HUDEP-2 (cell line): ENCODE measurements at regions not wholly inside any gene's neighbourhood (a gene's known extent, or its start where the extent isn't known, plus 50 kb on each side); places are given as distances from the start of the nearest gene placed in this dataset.
"Not testable (repeated sequence)": the region's sequence is repeated elsewhere in the genome, so short reads cannot be mapped to it uniquely, and the experiment has no call there.

Experiments
- DNase-seq, 76 experiments: peaks; one replicate each; lab custom pipeline; 2025; ENCODE audit not compliant: unreplicated experiment in 76 of 76; lab: John Stamatoyannopoulos, UW

- DNase-seq = no peak
Measured at GRCh38 chr2:144643537-144644336, 123.8 kb upstream of the ZEB2 start.

- DNase-seq = no peak
Measured at GRCh38 chr2:144642856-144643255, 122.9 kb upstream of the ZEB2 start.

- no peak for DNase-seq
Measured at GRCh38 chr2:144642131-144642530, 122.2 kb upstream of the ZEB2 start.

GRCh38 chr2:144638250-144638649 is 118.3 kb upstream of the ZEB2 start:
- not testable (repeated sequence) for DNase-seq

GRCh38 chr2:144636860-144637259 is 116.9 kb upstream of the ZEB2 start:
- DNase-seq = not testable (repeated sequence)

GRCh38 chr2:144632809-144633208 is 112.9 kb upstream of the ZEB2 start:
- DNase-seq = no peak

- no peak for DNase-seq
Measured at GRCh38 chr2:144631636-144632035, 111.7 kb upstream of the ZEB2 start.

GRCh38 chr2:144630459-144631215 is 110.7 kb upstream of the ZEB2 start:
- DNase-seq = no peak

GRCh38 chr2:144629935-144630334 is 110.0 kb upstream of the ZEB2 start:
- DNase-seq = no peak

GRCh38 chr2:144628566-144628965 is 108.6 kb upstream of the ZEB2 start:
- DNase-seq = no peak

GRCh38 chr2:144625626-144626025 is 105.7 kb upstream of the ZEB2 start:
- DNase-seq = no peak

- no peak for DNase-seq
Measured at GRCh38 chr2:144625226-144625625, 105.3 kb upstream of the ZEB2 start.

GRCh38 chr2:144624451-144624850 is 104.5 kb upstream of the ZEB2 start:
- DNase-seq = no peak

GRCh38 chr2:144622373-144622772 is 102.5 kb upstream of the ZEB2 start:
- DNase-seq = not testable (repeated sequence)

GRCh38 chr2:144621266-144621665 is 101.3 kb upstream of the ZEB2 start:
- DNase-seq = no peak

GRCh38 chr2:144619760-144620159 is 99.8 kb upstream of the ZEB2 start:
- DNase-seq = no peak

- DNase-seq = not testable (repeated sequence)
Measured at GRCh38 chr2:144617171-144617570, 97.3 kb upstream of the ZEB2 start.

- DNase-seq = no peak
Measured at GRCh38 chr2:144615866-144616565, 96.1 kb upstream of the ZEB2 start.

GRCh38 chr2:144607891-144608521 is 88.1 kb upstream of the ZEB2 start:
- no peak for DNase-seq

- no peak for DNase-seq
Measured at GRCh38 chr2:144607099-144607498, 87.2 kb upstream of the ZEB2 start.
